Coronary artery (tissue), 2 donors: ENCODE measurements at regions not wholly inside any gene's neighbourhood (a gene's known extent, or its start where the extent isn't known, plus 50 kb on each side); places are given as distances from the start of the nearest gene placed in this dataset.
"Not testable (repeated sequence)": the region's sequence is repeated elsewhere in the genome, so short reads cannot be mapped to it uniquely, and the experiment has no call there.

Experiments used
- DNase-seq: peaks from one replicate; pipeline ENCODE4 v3.0.0-alpha.2; 2017; ENCODE audit warnings: low spot score
- H3K27ac ChIP-seq, 2 donors: fragments of 200-600 bp; sonication (generic); one replicate each; pipeline ENCODE4 v1.5.1; 2016 to 2019
- H3K4me3 ChIP-seq: fragments of 200-600 bp; sonication (generic); 2 replicates; pipeline ENCODE4 v1.5.1; 2016; ENCODE audit warnings: mild to moderate bottlenecking, moderate library complexity
- TF ChIP-seq, protein P1 (sequence below): fragments of 200-600 bp; sonication (generic); IDR thresholded peaks from one replicate; pipeline ENCODE4 v1.5.1; 2019; ENCODE audit warnings: antibody characterized with exemption

DNA sequence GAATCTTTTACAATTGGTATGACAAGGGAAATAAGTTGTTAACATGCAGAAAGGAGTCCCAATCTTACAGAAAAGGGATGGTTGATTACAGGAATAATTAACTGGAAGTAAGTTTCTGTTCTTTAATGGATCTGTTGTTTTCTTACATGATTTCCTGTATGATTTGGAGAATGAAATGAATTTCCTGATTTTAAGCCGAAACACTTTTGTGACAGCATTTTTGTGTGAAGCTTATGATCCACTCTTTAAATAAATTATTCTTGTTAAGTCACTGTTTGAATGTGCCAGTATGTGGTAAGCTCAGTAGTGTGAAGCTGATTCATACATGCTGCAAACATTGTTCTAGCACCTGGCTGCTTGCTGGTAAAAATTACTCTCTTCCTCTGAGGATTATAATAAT lies 516.2 kb downstream of the DCDC2C start:
- DNase-seq: no peak
- no peak overlapping the region for H3K4me3 ChIP-seq
- TF ChIP-seq, protein P1, sequence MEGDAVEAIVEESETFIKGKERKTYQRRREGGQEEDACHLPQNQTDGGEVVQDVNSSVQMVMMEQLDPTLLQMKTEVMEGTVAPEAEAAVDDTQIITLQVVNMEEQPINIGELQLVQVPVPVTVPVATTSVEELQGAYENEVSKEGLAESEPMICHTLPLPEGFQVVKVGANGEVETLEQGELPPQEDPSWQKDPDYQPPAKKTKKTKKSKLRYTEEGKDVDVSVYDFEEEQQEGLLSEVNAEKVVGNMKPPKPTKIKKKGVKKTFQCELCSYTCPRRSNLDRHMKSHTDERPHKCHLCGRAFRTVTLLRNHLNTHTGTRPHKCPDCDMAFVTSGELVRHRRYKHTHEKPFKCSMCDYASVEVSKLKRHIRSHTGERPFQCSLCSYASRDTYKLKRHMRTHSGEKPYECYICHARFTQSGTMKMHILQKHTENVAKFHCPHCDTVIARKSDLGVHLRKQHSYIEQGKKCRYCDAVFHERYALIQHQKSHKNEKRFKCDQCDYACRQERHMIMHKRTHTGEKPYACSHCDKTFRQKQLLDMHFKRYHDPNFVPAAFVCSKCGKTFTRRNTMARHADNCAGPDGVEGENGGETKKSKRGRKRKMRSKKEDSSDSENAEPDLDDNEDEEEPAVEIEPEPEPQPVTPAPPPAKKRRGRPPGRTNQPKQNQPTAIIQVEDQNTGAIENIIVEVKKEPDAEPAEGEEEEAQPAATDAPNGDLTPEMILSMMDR: no peak
- H3K27ac ChIP-seq: no peak overlapping the region

DNA sequence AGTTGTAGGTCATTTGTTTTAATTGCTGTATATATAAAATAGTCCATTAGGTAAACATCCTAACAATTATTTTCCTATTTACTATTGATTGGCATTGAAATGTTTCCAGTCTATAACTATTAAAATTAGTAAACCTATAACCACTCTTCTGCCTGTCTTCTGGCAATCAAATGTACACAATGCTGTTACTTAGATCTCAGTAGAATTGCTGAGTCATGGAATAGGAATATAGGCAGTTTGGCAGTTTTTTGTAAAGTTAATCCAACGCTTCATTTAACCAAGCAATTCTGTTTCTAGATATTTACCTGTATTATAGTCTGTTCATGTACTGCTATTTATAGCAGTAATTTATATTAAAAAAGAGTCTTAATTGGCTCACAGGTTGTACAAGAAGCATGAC lies 518.1 kb downstream of the DCDC2C start:
- H3K4me3 ChIP-seq: no peak overlapping the region
- TF ChIP-seq, protein P1: no peak
- H3K27ac ChIP-seq: no peak overlapping the region
- DNase-seq: no peak

DNA sequence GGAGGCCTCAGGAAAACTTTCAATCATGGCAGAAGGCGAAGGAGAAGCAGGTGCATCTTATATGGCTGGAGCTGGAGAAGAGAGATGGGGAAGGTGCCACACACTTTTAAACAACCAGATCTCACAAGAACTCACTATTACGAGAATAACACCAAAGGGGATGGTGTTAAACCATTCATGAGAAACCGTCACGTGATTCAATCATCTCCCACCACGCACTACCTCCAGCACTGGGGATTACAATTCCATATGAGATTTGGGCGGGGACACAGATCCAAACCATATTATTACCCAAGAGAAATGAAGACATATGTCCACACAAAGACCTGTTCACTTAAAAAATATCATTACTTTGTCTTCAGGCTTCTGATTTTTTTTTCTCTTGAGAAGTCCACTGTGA lies 518.5 kb downstream of the DCDC2C start:
- TF ChIP-seq, protein P1: no peak
- no peak for DNase-seq
- H3K4me3 ChIP-seq: no peak overlapping the region
- no peak overlapping the region for H3K27ac ChIP-seq

DNA sequence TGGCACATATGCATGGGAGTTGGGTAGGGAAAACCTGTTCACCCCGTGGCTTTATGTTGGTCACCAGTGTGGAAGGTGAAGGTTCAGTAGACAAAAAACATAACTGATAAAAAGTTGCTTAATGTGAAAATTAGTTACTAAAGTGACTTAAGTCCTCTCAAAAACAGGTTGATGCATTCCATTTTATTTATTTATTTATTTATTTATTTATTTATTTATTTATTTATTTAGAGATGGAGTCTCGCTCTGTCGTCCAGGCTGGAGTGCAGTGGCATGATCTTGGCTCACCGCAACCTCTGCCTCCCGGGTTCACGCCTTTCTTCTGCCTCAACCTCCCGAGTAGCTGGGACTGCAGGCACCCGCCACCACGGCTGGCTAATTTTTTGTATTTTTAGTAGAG lies 541.0 kb downstream of the DCDC2C start:
- not testable (repeated sequence) for H3K4me3 ChIP-seq, H3K27ac ChIP-seq, DNase-seq

DNA sequence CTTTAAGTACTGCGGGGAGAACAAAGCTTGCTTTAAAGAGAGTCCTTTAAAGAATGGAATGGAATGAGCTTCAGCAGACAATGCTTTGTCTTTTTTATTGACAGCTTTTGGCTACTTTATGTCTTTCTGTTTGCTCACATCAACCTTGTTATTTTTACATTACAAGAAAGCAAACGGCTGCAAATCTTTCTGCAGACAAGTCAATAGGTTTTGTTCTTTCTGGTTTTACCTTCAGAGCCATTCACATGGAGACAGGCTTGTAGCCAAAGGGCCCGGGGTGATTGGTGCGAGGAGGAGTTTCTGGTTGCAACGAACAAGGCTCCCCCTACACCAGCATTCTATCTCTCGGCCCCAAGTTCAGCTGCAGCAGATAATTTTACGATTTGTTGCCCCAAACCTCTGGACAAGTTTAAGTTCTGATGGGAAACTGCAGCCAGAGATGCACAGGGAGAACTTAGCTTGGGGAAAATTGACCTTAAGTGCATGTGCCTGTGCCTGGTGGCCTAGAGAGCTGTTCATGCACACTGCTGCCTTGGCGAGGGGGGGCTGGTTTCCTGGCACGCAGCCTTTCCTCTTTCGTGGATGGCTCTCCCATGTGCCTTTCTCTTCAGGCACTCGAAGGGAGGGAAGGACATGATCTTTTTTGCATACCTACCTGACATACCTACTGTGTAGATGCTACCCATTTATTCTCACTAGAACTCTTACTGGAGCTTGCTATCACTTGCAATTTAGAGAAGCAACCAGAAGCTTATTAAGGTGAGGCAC lies 543.2 kb downstream of the DCDC2C start:
- no peak overlapping the region for H3K4me3 ChIP-seq

DNA sequence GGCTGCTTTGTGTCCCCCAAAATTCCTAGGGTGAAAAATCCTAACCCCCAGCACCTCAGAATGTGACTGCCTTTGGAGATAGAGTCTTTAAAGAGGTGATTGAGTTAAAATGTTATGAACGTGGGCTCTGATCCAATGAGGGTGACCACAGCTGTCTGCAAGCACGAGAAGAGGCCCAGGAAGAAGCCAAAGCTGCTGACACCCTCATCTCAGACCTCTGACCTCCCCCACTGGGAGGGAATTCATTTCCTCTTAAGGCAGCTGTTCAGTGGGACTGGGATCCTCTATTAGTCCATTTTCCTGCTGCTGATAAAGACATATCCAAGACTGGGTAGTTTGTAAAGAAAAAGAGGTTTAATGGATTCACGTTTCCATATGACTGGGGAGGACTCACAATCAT lies 544.4 kb downstream of the DCDC2C start:
- TF ChIP-seq, protein P1: no peak
- no peak for DNase-seq
- H3K4me3 ChIP-seq: no peak overlapping the region
- H3K27ac ChIP-seq: no peak overlapping the region

More for the DNA sequence above, 543.2 kb downstream of the DCDC2C start:
- TF ChIP-seq, protein P1: no peak
- H3K27ac ChIP-seq: no peak overlapping the region
- no peak for DNase-seq

DNA sequence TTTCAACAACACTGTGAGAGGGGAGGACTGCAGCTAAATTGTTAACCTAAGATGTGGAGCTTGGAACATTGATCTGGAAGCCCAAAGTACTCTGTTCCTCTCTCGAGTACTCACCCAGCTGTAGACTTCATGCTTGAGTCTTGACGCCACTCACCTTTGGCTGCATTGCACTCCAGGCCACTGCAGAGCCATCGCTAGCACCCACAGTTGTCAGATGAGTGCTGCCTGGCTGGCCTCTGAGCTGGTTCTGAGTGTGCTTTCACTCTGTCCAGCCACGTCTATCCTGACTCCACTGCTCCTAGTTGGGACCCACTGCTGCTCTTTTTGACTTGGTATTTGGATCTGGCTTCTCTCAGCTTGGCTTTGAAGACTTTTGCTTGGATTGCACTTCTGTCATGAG lies 552.1 kb downstream of the DCDC2C start:
- TF ChIP-seq, protein P1: no peak

More for the DNA sequence above, 552.1 kb downstream of the DCDC2C start:
- no peak for DNase-seq
- Histone ChIP-seq H3K4me3 (no peak overlapping the region), H3K27ac (no peak overlapping the region)
